Transverse colon (tissue), 4 donors: ENCODE measurements at regions not wholly inside any gene's neighbourhood (a gene's known extent, or its start where the extent isn't known, plus 50 kb on each side); places are given as distances from the start of the nearest gene placed in this dataset.

ENCODE experiments used
- POLR2A ChIP-seq: fragments of 450-650 bp; IDR thresholded peaks from one replicate; pipeline ENCODE4 v1.6.1; 2016; ENCODE audit warnings: antibody characterized with exemption, mild to moderate bottlenecking, moderate library complexity
- POLR2AphosphoS5 ChIP-seq, 3 donors: sonication (generic); formaldehyde crosslinking; IDR thresholded peaks; one replicate each; pipeline ENCODE4 v1.6.1; 2016; ENCODE audit warnings: antibody characterized with exemption in 3 of 3
- TF ChIP-seq, protein P1 (sequence below), 5 experiments: fragments of 200-600 bp in 3 of 5; fragments of 450-650 bp in 2 of 5; sonication (generic) in 3 of 5; IDR thresholded peaks; 1 replicate in 2 of 5; 2 replicates in 3 of 5; pipeline ENCODE4 v1.5.1; 2016 to 2017; ENCODE audit warnings: antibody characterized with exemption in 5 of 5, inconsistent platforms in 3 of 5, mild to moderate bottlenecking in 2 of 5, moderate library complexity in 1 of 5

DNA sequence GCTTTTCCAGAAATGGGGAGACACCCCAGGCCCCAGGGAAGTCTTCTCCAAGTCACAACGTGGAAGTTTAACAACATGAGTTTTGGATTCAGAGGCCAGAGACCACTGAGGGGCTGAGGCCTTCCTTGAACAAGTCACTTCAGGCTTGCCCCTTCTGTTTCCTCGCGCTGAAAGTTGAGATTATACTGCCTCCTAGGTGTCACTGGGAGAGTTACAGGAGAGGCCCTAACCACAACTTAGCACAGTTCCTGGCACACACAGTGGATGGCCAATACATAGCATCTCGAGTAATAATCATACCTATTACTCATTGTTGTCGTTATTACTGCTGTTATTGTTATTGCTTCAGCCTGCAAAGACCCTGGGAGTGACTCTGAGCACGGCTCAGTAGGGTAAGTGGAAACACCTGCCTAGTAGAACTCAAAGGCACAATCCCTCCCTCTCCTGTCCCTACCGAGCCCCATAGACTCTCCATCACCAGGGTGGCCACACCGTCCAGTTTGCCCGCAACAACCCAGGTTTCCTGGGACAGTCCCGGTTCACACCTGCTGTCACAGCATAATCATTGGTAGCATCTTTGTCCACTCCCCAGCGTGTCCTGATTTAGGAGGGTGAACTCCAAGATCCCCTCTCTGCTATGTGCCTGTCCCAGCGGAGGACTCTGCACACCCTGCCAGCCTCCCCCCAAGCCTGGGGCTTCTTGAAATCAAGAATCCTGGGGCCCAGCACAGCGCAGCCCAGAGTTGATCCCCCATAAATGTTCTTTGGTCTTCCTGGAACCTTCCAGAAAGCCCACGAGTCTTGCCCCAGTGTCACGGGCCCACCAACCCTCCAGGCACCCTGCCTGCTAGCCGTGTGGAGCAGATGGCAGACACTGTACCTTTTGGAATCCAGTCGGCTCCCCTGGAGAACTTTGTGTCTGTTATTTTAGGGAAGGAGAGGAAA lies 85.0 kb downstream of the SYNE3 start:
- TF ChIP-seq POLR2AphosphoS5 (IDR thresholded peaks at IDR 0.05) (no peak), POLR2A (no peak)
- TF ChIP-seq, protein P1, sequence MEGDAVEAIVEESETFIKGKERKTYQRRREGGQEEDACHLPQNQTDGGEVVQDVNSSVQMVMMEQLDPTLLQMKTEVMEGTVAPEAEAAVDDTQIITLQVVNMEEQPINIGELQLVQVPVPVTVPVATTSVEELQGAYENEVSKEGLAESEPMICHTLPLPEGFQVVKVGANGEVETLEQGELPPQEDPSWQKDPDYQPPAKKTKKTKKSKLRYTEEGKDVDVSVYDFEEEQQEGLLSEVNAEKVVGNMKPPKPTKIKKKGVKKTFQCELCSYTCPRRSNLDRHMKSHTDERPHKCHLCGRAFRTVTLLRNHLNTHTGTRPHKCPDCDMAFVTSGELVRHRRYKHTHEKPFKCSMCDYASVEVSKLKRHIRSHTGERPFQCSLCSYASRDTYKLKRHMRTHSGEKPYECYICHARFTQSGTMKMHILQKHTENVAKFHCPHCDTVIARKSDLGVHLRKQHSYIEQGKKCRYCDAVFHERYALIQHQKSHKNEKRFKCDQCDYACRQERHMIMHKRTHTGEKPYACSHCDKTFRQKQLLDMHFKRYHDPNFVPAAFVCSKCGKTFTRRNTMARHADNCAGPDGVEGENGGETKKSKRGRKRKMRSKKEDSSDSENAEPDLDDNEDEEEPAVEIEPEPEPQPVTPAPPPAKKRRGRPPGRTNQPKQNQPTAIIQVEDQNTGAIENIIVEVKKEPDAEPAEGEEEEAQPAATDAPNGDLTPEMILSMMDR (IDR thresholded peaks at IDR 0.05): peak; percentile 35 to 53 (median 47)
